Keratinocyte (primary cell): ENCODE measurements at regions not wholly inside any gene's neighbourhood (a gene's known extent, or its start where the extent isn't known, plus 50 kb on each side); places are given as distances from the start of the nearest gene placed in this dataset.

Source experiments
- DNase-seq: peaks from one replicate; pipeline ENCODE4 v3.0.0-alpha.2; 2011; ENCODE audit warnings: low read depth, missing footprints, low spot score
- FAIRE-seq: peaks from 2 replicates; lab custom pipeline; 2011; peaks lifted over from hg19 to GRCh38; lab: Jason Lieb, UNC
- H2AFZ ChIP-seq: 2 replicates; pipeline ENCODE4 v1.6.0; 2012; ENCODE audit warnings: low read length, control low read depth, inconsistent platforms; ENCODE audit not compliant: control insufficient read depth
- H3K27ac ChIP-seq: 2 replicates; pipeline ENCODE4 v1.5.1; 2011; ENCODE audit warnings: low read length; ENCODE audit not compliant: control insufficient read depth, insufficient read depth
- H3K27me3 ChIP-seq: 3 replicates; pipeline ENCODE4 v1.6.0; 2011; ENCODE audit warnings: low read length; ENCODE audit not compliant: control insufficient read depth, insufficient read depth; ENCODE audit errors: extremely low read depth
- H3K36me3 ChIP-seq, 2 experiments: 2 replicates in 1 of 2; 3 replicates in 1 of 2; pipeline ENCODE4 v1.5.1; 2011; ENCODE audit warnings: low read length in 2 of 2, mild to moderate bottlenecking in 1 of 2; ENCODE audit not compliant: control insufficient read depth in 2 of 2, insufficient read depth in 2 of 2; ENCODE audit errors: extremely low read depth in 1 of 2
- H3K4me1 ChIP-seq: 3 replicates; pipeline ENCODE4 v1.5.1; 2011; ENCODE audit warnings: low read length; ENCODE audit not compliant: control insufficient read depth, insufficient read depth; ENCODE audit errors: extremely low read depth
- H3K4me2 ChIP-seq: 3 replicates; pipeline ENCODE4 v1.6.0; 2011; ENCODE audit warnings: low read depth, low read length; ENCODE audit not compliant: control insufficient read depth, insufficient read depth; ENCODE audit errors: extremely low read depth
- H3K4me3 ChIP-seq, 3 experiments: fragments of 200-600 bp in 1 of 3; sonication (generic) in 1 of 3; 2 replicates in 2 of 3; 3 replicates in 1 of 3; pipeline ENCODE4 v1.5.1; 2011 to 2016; ENCODE audit warnings: low read length in 3 of 3, mild to moderate bottlenecking in 3 of 3, control low read depth in 2 of 3, inconsistent platforms in 1 of 3, low read depth in 1 of 3, mixed read lengths in 1 of 3, mixed run types in 1 of 3, moderate library complexity in 1 of 3; ENCODE audit not compliant: control insufficient read depth in 2 of 3, insufficient read depth in 2 of 3; ENCODE audit errors: extremely low read depth in 1 of 3
- H3K79me2 ChIP-seq: 2 replicates; pipeline ENCODE4 v1.6.0; 2012; ENCODE audit warnings: low read length; ENCODE audit not compliant: control insufficient read depth, insufficient read depth
- H3K9ac ChIP-seq: 3 replicates; pipeline ENCODE4 v1.6.0; 2011; ENCODE audit warnings: low read length; ENCODE audit not compliant: control insufficient read depth, insufficient read depth; ENCODE audit errors: extremely low read depth
- H3K9me1 ChIP-seq: 3 replicates; pipeline ENCODE4 v1.6.0; 2011; ENCODE audit warnings: low read length; ENCODE audit not compliant: control insufficient read depth, insufficient read depth; ENCODE audit errors: extremely low read depth
- H3K9me3 ChIP-seq: 2 replicates; pipeline ENCODE4 v1.5.1; 2012; ENCODE audit warnings: low read depth, low read length; ENCODE audit not compliant: control insufficient read depth
- H4K20me1 ChIP-seq: 3 replicates; pipeline ENCODE4 v1.6.0; 2011; ENCODE audit warnings: low read length; ENCODE audit not compliant: control insufficient read depth, insufficient read depth; ENCODE audit errors: extremely low read depth
- CTCF ChIP-seq, 3 experiments: IDR thresholded peaks in 1 of 3; conservative IDR thresholded peaks in 1 of 3; optimal IDR thresholded peaks in 1 of 3; 2 replicates in 2 of 3; 3 replicates in 1 of 3; pipeline versions ENCODE3 to v1.5.1; 2011; ENCODE audit warnings: low read length in 3 of 3, mild to moderate bottlenecking in 3 of 3, moderate library complexity in 2 of 3, control low read depth in 1 of 3, inconsistent platforms in 1 of 3; ENCODE audit not compliant: insufficient read depth in 2 of 3; ENCODE audit errors: extremely low read depth in 1 of 3
- EZH2 ChIP-seq: IDR thresholded peaks from one replicate; pipeline ENCODE4 v1.6.1; 2012; ENCODE audit warnings: inconsistent platforms, mild to moderate bottlenecking, low read length, moderate library complexity
- dilution Hi-C: fragments of 300-500 bp; cut with MboI; formaldehyde crosslinking; loops from one replicate; pipeline ENCODE4 v1.7.0; 2020; ENCODE audit warnings: low sequenced_read_pairs; ENCODE audit not compliant: extremely low pct_ligation_motif_present

GRCh38 chr5:125275725-125276090, 529.3 kb upstream of the ZNF608 start:
- H4K20me1 ChIP-seq, result no peaks in the 10 kb centered on the region
- no peaks in the 10 kb centered on the region for H3K79me2 ChIP-seq
- H3K27me3 ChIP-seq, result no peaks in the 10 kb centered on the region
- no peak overlapping the region for H2AFZ ChIP-seq
- H3K9me1 ChIP-seq, result no peaks in the 10 kb centered on the region
- H3K36me3 ChIP-seq, result no peaks in the 10 kb centered on the region
- no peak for TF ChIP-seq EZH2
- TF ChIP-seq CTCF (optimal IDR thresholded peaks at IDR 0.05 in 1 of 3, IDR thresholded peaks at IDR 0.05 in 1 of 3, conservative IDR thresholded peaks at IDR 0.05 in 1 of 3; ENCODE audit: extremely low read depth in 1 of 3, insufficient read depth in 2 of 3, low read length in 3 of 3), result no peak
- H3K9ac ChIP-seq, result no peak overlapping the region
- H3K4me1 ChIP-seq, result peaks cover 13% of the 10 kb centered on the region
- H3K4me2 ChIP-seq, result no peak overlapping the region
- dilution Hi-C loops, result no loop called here
- H3K9me3 ChIP-seq, result no peaks in the 10 kb centered on the region
- H3K4me3 ChIP-seq, result no peak overlapping the region
- FAIRE-seq, result no peak
- DNase-seq, result no peak
- H3K27ac ChIP-seq, result no peak overlapping the region

DNA sequence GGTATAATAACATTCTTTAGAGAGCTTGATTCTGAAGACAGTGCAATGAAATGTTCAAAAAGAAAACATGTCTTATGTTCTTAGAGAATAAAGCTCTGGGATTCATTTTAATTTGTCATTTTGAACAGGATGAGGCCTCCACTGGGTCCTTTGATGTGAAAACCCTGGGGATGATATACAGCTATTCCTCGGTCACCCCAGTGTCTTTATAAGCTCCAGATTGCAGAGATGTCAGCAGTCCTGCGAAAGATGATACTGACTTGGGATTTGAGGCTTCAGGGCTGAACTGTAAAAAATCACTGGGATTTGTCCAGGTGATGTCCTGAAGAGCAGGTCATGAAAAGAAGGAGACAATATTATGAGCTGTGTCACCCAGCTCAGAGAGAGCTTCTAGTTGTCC, 529.7 kb upstream of the ZNF608 start:
- no peak overlapping the region for H3K4me3 ChIP-seq
- H3K4me1 ChIP-seq, result peaks cover 13% of the 10 kb centered on the region
- H4K20me1 ChIP-seq, result no peaks in the 10 kb centered on the region
- H3K9me1 ChIP-seq, result no peaks in the 10 kb centered on the region
- DNase-seq, result no peak
- FAIRE-seq, result no peak
- H3K36me3 ChIP-seq, result no peaks in the 10 kb centered on the region
- H3K27me3 ChIP-seq, result no peaks in the 10 kb centered on the region
- H3K9me3 ChIP-seq, result no peaks in the 10 kb centered on the region
- H3K4me2 ChIP-seq, result no peak overlapping the region
- dilution Hi-C loops, result no loop called here
- no peak for TF ChIP-seq EZH2
- TF ChIP-seq CTCF (optimal IDR thresholded peaks at IDR 0.05 in 1 of 3, IDR thresholded peaks at IDR 0.05 in 1 of 3, conservative IDR thresholded peaks at IDR 0.05 in 1 of 3; ENCODE audit: extremely low read depth in 1 of 3, insufficient read depth in 2 of 3, low read length in 3 of 3), result no peak
- H3K79me2 ChIP-seq, result no peaks in the 10 kb centered on the region
- H2AFZ ChIP-seq, result no peak overlapping the region
- H3K9ac ChIP-seq, result no peak overlapping the region
- H3K27ac ChIP-seq, result no peak overlapping the region
